SH-SY5Y (cell line): ENCODE measurements at regions not wholly inside any gene's neighbourhood (a gene's known extent, or its start where the extent isn't known, plus 50 kb on each side); places are given as distances from the start of the nearest gene placed in this dataset.

Experiments
- GATA2 ChIP-seq: IDR thresholded peaks from 2 replicates; pipeline ENCODE4 v1.6.1; 2011; ENCODE audit warnings: mild to moderate bottlenecking, low read depth, low read length
- GATA3 ChIP-seq: IDR thresholded peaks from 2 replicates; pipeline ENCODE4 v1.6.1; 2011; ENCODE audit warnings: low read depth, mild to moderate bottlenecking, low read length, moderate library complexity

DNA sequence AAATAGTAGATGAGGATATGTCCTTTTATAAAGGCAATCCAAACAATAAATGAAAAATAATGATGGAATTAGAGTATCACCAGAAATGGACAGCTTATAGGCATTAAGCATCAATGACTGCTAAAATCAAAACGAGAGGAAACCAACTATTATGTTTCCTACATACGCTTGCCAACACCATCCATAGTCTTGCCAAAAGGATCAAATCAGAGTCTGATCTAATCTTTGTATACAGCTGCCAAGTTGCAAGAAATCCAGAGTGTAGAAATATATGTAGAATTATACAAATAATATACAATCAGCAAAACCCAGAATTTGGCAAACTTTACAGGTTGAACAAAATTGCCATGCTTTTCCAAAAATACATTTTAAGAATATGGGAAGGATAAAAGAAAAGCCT is 1661.6 kb downstream of the SLITRK1 start:
- TF ChIP-seq GATA2 = no peak
- no peak for TF ChIP-seq GATA3
